HG03469 (cell line): ENCODE measurements at regions not wholly inside any gene's neighbourhood (a gene's known extent, or its start where the extent isn't known, plus 50 kb on each side); places are given as distances from the start of the nearest gene placed in this dataset.

Experiments used
- ATAC-seq: cut with Tn5 transposase; IDR thresholded peaks from one replicate; pipeline ENCODE4 v1.9.1; 2021; ENCODE audit warnings: mild to moderate bottlenecking, moderate library complexity, moderate number of reproducible peaks; ENCODE audit not compliant: unreplicated experiment

GRCh38 chr18:41155910-41156851 is 798.9 kb upstream of the PIK3C3 start:
- no peak for ATAC-seq

GRCh38 chr18:41155025-41155424 is 800.0 kb upstream of the PIK3C3 start:
- ATAC-seq = no peak

DNA sequence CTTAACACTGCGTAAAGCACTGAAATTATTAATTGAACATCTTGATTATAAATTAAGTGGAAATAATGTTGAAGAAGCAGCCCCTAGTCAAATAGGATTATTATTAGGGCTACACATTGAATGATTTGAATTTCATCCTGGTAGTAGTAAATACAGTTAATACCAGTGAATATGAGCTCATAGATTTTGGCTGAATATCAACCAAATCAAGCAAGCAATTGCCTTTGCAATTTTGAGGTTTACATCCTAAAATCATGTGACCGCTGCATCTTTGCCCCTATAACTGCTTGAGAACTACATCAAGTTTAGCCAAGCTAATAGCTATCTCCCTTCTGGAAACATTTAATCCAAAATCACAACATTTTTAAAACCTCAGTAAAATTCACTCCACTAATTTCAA is 801.2 kb upstream of the PIK3C3 start:
- no peak for ATAC-seq

- ATAC-seq = no peak
Observed at GRCh38 chr18:41150316-41150715, 804.7 kb upstream of the PIK3C3 start.

DNA sequence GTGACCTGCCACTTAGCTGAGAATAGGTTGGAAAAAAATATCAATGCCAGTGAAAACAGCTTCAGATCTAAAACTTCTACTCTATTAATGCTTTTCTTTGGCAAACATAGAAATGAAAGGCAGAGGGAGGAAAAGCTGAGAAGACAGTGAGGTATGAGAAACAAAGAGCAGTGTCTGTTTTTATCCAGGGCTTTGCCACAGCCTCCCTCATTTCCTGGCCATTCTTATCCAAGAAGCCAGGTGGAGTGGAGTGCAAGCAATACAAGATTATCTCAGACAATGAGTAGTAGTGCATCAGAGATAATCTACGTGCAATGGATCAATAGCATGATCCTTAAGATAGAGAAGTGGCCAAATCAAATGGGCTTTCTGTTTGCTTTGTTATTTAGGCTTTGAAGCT is 808.7 kb upstream of the PIK3C3 start:
- ATAC-seq = no peak

DNA sequence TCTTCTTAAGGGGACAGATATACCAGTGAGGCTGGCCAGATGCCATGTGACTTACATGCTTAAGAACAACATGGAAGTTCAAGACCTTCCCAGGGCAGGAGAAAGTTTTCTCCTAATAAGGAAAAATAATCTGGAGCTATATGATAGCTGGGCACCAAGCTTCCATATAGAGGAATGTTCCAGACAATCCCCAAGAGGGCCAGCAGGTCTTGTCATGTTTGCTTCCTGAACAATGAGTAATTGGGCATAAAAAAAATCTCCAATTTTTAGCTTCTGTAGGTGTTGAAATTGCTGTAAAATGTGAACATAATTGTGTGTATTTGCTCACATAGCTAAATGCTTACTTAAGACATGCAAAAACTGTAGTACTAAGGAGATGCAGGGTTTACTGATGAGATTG is 809.5 kb upstream of the PIK3C3 start:
- ATAC-seq = no peak

GRCh38 chr18:41144441-41144840 is 810.6 kb upstream of the PIK3C3 start:
- no peak for ATAC-seq

GRCh38 chr18:41140506-41140905 is 814.5 kb upstream of the PIK3C3 start:
- no peak for ATAC-seq

DNA sequence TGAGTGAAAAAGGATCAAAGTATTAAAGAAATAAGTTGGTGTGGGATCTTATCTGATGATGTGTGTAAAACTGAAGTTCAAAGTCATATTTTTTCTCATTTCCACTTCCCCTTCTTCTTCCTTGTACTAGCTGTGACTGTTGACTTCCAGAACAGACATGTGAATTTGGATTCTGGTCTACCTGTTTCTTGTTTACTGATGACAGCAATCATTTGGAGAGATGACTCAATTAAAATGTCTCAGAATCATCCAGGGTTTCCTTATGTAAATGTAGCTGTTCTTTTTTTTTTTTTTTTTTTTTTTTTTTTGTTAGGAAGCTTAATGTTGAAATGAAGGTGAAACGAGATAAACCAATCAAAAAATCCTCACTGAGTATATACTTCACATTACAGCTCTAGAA is 819.9 kb upstream of the PIK3C3 start:
- no peak for ATAC-seq

- no peak for ATAC-seq
Observed at GRCh38 chr18:41134426-41134825, 820.6 kb upstream of the PIK3C3 start.

GRCh38 chr18:41131050-41131449 is 824.0 kb upstream of the PIK3C3 start:
- no peak for ATAC-seq

DNA sequence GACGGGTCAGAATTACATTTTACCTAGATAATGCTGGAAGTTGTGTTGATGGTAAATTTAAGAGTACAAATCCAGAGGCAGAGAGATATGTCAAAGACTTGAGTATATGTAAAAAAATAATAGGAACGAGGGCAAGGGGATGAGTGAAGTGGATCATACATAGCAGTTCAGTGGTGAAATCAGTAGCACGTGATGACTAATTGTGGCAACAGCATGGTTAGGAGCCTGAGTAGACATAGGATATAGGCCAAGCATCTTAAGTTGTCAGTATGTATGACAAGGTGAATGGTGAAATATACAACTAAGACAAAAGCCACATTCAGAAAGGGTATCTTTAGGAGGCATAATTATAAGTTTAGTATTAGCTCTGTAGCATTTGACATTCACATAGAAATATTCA is 826.5 kb upstream of the PIK3C3 start:
- ATAC-seq = no peak

DNA sequence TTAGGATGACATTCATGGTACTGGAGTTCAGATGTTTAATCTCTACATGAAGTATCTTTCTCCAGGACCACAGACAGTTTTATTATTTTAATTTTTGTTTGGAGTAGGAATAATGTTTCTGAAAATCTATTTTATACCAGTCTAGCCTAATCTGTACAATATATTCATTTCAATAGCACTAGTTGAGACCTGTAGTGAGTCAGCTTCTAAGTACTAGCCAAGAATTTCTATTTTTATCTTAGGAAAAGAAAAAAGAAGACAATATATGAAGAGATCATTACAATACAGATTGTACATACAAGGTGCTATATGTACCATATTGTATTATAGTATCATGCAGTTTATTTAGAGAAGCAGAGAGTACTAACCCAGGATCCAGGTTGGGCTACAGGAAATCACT is 826.9 kb upstream of the PIK3C3 start:
- no peak for ATAC-seq

DNA sequence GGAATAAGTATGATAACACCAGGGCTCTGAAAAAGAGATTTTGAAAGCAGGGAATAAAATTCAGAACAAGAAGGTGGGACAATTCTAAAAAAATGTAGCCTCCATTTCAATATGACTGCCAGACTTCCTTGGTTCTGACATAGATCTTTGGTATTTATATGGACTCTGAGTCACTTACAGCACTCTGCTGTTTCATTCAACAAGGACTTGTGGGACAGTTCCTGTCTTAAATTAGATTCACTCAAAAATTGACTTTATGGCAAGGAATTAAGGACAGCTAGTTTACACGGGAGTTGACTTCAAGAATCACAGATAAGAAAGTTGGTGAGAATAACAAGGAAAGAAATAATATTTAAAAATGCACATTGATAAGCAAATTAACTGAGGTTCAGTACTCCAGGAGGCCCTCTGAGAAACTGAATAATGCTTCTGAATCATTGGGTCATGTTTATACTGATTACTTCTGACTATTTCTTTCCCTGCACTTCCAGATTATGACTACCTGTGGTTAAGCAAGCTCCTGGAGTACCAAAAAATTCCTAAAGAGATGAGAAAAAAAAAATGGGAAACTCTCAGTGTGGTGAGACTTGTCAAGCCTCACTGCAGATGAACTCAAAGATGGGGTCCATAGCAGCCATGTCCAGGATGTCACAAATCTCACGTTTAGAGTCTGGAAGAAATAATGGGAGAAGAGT is 828.3 kb upstream of the PIK3C3 start:
- no peak for ATAC-seq

GRCh38 chr18:41121116-41121826 is 833.8 kb upstream of the PIK3C3 start:
- no peak for ATAC-seq

DNA sequence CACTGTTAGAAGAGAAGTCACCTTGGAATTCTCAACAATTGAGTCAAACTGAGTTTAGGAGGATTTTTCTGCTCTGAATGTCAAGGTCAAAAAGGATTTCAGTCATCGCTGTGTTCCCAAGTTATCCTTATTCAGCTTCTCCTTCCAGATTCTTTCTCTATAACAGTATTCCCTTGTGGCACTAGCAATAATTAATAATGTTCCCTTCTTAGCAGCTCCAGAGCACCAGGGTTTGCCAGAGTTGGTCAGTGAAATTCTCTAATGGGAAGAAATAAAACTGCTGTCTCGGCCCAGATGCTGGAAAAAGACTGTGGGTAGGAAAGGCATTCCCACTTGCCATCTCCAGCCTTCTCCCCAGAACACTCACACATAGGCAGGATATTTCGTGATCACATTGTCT is 836.0 kb upstream of the PIK3C3 start:
- no peak for ATAC-seq

- no peak for ATAC-seq
Observed at GRCh38 chr18:41113885-41114482, 841.0 kb upstream of the PIK3C3 start.

GRCh38 chr18:41099451-41099850 is 855.6 kb upstream of the PIK3C3 start:
- no peak for ATAC-seq

DNA sequence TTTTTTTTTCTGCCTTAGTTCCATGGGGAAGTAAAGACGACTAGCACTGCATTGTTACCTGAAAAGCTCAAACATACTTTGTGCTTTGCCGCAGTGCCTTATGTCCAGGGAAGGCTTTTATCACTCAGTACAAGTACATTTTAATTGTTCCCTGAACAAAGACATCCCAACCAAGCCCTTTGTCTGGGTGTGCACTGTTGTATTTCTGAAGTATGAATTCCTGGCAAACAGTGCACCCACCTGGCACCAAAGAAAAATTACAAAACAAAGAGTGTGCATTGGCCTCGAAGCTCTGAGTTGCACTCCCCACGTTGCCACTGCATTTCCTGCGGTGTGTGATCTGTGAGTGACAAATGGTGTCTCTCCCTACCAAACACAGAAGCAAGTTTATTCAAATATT is 858.5 kb upstream of the PIK3C3 start:
- no peak for ATAC-seq

DNA sequence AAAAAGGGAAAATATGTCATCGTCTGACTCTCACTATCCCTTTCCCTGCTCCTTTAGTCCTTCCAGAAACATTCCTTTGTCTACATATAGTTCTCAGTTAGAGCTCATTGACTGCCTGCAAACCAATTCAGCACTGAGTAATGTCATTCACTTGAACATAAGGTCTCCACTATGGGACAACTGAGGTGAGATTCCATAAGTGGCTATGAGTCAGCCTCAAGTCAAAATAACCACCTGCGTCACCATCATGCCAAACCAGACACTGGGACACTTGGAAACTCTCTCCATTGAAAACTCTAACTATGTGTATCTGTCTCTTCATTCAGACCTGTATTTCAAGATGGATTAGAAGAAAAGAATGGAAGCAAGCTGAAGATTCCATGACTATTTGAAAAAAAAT is 878.0 kb upstream of the PIK3C3 start:
- no peak for ATAC-seq

DNA sequence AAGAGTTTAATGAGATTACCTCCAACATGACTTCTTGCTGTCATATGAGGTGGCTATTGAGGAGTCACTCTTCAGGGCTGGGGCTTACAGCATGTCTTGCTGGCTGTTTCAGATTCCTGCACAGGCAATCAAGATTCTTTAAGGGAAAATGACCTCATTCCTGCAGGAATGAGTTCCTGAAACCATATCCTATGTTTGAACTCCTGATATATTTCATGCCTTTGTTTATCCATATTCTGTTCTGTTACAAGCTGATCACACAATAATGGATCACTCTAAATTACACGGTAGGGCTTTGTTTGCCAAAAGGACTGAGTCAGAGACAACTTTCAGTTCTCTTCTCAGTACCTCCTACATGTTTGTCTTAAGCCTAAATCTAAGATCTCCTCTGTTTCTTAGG is 879.8 kb upstream of the PIK3C3 start:
- ATAC-seq = no peak
